ENCODE measurements at regions not wholly inside any gene's neighbourhood (a gene's known extent, or its start where the extent isn't known, plus 50 kb on each side); places are given as distances from the start of the nearest gene placed in this dataset.
A peak's percentile ranks its signal among the peaks of the same experiment; 100 is the strongest.

GRCh38 chrX:74138943-74139342 lies 165.0 kb upstream of the ZCCHC13 start:
- H3K27me3 ChIP-seq (replicated peaks; ENCODE audit: insufficient read depth): no peaks in the 10 kb centered on the region
- intact Hi-C loops (cut with DNase I): loop anchor here (10.0 kb wide), 1 partner anchor 284 kb away; the partner anchor contains the start of gene XIST
- no peaks in the 10 kb centered on the region for H3K9me3 ChIP-seq
- DNase-seq (ENCODE audit: low spot score): no peak
- H3K4me3 ChIP-seq: no peak overlapping the region
- no peaks in the 10 kb centered on the region for H3K36me3 ChIP-seq
- TF ChIP-seq POLR2A (IDR thresholded peaks at IDR 0.05): no peak
- no peak for TF ChIP-seq CTCF (IDR thresholded peaks at IDR 0.05)
- no peak for TF ChIP-seq POLR2AphosphoS5 (IDR thresholded peaks at IDR 0.05)
- H3K27ac ChIP-seq: no peak overlapping the region
- no peaks in the 10 kb centered on the region for H3K4me1 ChIP-seq (replicated peaks)

GRCh38 chrX:74133156-74133796 lies 170.7 kb upstream of the ZCCHC13 start:
- Histone ChIP-seq H3K9me3 (no peaks in the 10 kb centered on the region), H3K4me1 (replicated peaks) (no peaks in the 10 kb centered on the region), H3K27me3 (replicated peaks; ENCODE audit: insufficient read depth) (no peaks in the 10 kb centered on the region), H3K27ac (no peak overlapping the region), H3K4me3 (no peak overlapping the region), H3K36me3 (no peaks in the 10 kb centered on the region)
- peak in 3 of 4 experiments; percentile 64 to 68 (median 65) for TF ChIP-seq CTCF (IDR thresholded peaks at IDR 0.05)
- TF ChIP-seq POLR2A (IDR thresholded peaks at IDR 0.05): no peak
- whole genome bisulfite sequencing: 11% methylated on average over 5 of the region's 5 CpGs
- peak; percentile 25 for DNase-seq (ENCODE audit: low spot score)
- intact Hi-C loops (cut with DNase I): loop anchor here (10.0 kb wide), 1 partner anchor 278 kb away; the partner anchor contains the start of gene XIST

- no peaks in the 10 kb centered on the region for H3K4me1 ChIP-seq (replicated peaks)
- intact Hi-C loops (cut with DNase I): loop anchor here (10.0 kb wide), 1 partner anchor 277 kb away; the partner anchor contains the start of gene XIST
- H3K36me3 ChIP-seq: no peaks in the 10 kb centered on the region
- no peaks in the 10 kb centered on the region for H3K9me3 ChIP-seq
- TF ChIP-seq POLR2A (IDR thresholded peaks at IDR 0.05): no peak
- TF ChIP-seq CTCF (IDR thresholded peaks at IDR 0.05): no peak
- TF ChIP-seq POLR2AphosphoS5 (IDR thresholded peaks at IDR 0.05): no peak
- H3K27ac ChIP-seq: no peak overlapping the region
- DNase-seq (ENCODE audit: low spot score): no peak
- 74% methylated on average over 4 of the region's 4 CpGs for WGBS
- H3K4me3 ChIP-seq: no peak overlapping the region
- H3K27me3 ChIP-seq (replicated peaks; ENCODE audit: insufficient read depth): no peaks in the 10 kb centered on the region
Observed at GRCh38 chrX:74132280-74132679, 171.7 kb upstream of the ZCCHC13 start.

- no peaks in the 10 kb centered on the region for H3K9me3 ChIP-seq
- 82% methylated on average over 6 of the region's 6 CpGs for WGBS
- DNase-seq (ENCODE audit: low spot score): no peak
- TF ChIP-seq POLR2AphosphoS5 (IDR thresholded peaks at IDR 0.05) (no peak), CTCF (IDR thresholded peaks at IDR 0.05) (no peak), POLR2A (IDR thresholded peaks at IDR 0.05) (no peak)
- H3K27ac ChIP-seq: no peak overlapping the region
- H3K36me3 ChIP-seq: no peaks in the 10 kb centered on the region
- H3K4me1 ChIP-seq (replicated peaks): no peaks in the 10 kb centered on the region
- intact Hi-C loops (cut with DNase I): no loop called here
- no peak overlapping the region for H3K4me3 ChIP-seq
- no peaks in the 10 kb centered on the region for H3K27me3 ChIP-seq (replicated peaks; ENCODE audit: insufficient read depth)
Observed at GRCh38 chrX:74119016-74119910, 184.7 kb upstream of the ZCCHC13 start.
